H9 (cell line): ENCODE measurements at regions not wholly inside any gene's neighbourhood (a gene's known extent, or its start where the extent isn't known, plus 50 kb on each side); places are given as distances from the start of the nearest gene placed in this dataset.

Experiments
- DNase-seq: peaks from one replicate; pipeline ENCODE4 v3.0.0-alpha.2; 2017
- H2AFZ ChIP-seq: one replicate; pipeline ENCODE4 v1.6.1; 2013; ENCODE audit warnings: mild to moderate bottlenecking, low read length, control low read depth, moderate library complexity
- H2AK5ac ChIP-seq: 2 replicates; pipeline ENCODE4 v1.6.1; 2013; ENCODE audit warnings: low read length, control low read depth, mixed read lengths; ENCODE audit not compliant: insufficient read length
- H2BK120ac ChIP-seq: one replicate; pipeline ENCODE4 v1.6.1; 2013; ENCODE audit warnings: low read depth, mild to moderate bottlenecking, low read length, control low read depth, inconsistent platforms; ENCODE audit not compliant: poor library complexity, severe bottlenecking
- H2BK12ac ChIP-seq: 2 replicates; pipeline ENCODE4 v1.6.1; 2013; ENCODE audit warnings: low read length, control low read depth, mixed read lengths, low read depth; ENCODE audit not compliant: insufficient read length
- H2BK15ac ChIP-seq: 2 replicates; pipeline ENCODE4 v1.6.1; 2013; ENCODE audit warnings: low read depth, low read length, control low read depth
- H2BK20ac ChIP-seq: one replicate; pipeline ENCODE4 v1.6.1; 2013; ENCODE audit warnings: low read depth, mild to moderate bottlenecking, low read length, control low read depth, inconsistent platforms; ENCODE audit not compliant: poor library complexity, severe bottlenecking
- H2BK5ac ChIP-seq: 2 replicates; pipeline ENCODE4 v1.6.1; 2013; ENCODE audit warnings: low read length, control low read depth, mixed read lengths; ENCODE audit not compliant: insufficient read length
- H3K14ac ChIP-seq: 2 replicates; pipeline ENCODE4 v1.6.1; 2013; ENCODE audit warnings: low read length, control low read depth; ENCODE audit not compliant: insufficient read depth
- H3K18ac ChIP-seq: 2 replicates; pipeline ENCODE4 v1.6.1; 2013; ENCODE audit warnings: low read depth, mild to moderate bottlenecking, mixed read lengths, low read length, control low read depth; ENCODE audit not compliant: insufficient read length
- H3K23ac ChIP-seq: 2 replicates; pipeline ENCODE4 v1.6.1; 2013; ENCODE audit warnings: low read length, control low read depth, mixed read lengths, low read depth; ENCODE audit not compliant: insufficient read length
- H3K23me2 ChIP-seq: 2 replicates; pipeline ENCODE4 v1.6.1; 2013; ENCODE audit warnings: low read depth, mild to moderate bottlenecking, mixed read lengths, low read length, control low read depth; ENCODE audit not compliant: insufficient read length, poor library complexity, severe bottlenecking
- H3K27ac ChIP-seq: 2 replicates; pipeline ENCODE4 v1.5.1; 2013; ENCODE audit warnings: low read length, control low read depth, mixed read lengths, low read depth; ENCODE audit not compliant: insufficient read length
- H3K27me3 ChIP-seq: 2 replicates; pipeline ENCODE4 v1.6.1; 2013; ENCODE audit warnings: low read length, control low read depth, inconsistent platforms; ENCODE audit not compliant: insufficient read depth
- H3K4ac ChIP-seq: 2 replicates; pipeline ENCODE4 v1.6.1; 2013; ENCODE audit warnings: low read depth, mild to moderate bottlenecking, control low read depth, inconsistent platforms, low read length, moderate library complexity
- H3K4me1 ChIP-seq: 2 replicates; pipeline ENCODE4 v1.6.1; 2013; ENCODE audit warnings: low read length, control low read depth, inconsistent platforms; ENCODE audit not compliant: insufficient read depth
- H3K4me2 ChIP-seq: 2 replicates; pipeline ENCODE4 v1.6.1; 2013; ENCODE audit warnings: low read length, control low read depth, mixed read lengths; ENCODE audit not compliant: insufficient read length, insufficient read depth
- H3K56ac ChIP-seq: 2 replicates; pipeline ENCODE4 v1.6.1; 2013; ENCODE audit warnings: low read depth, mild to moderate bottlenecking, mixed read lengths, low read length, control low read depth; ENCODE audit not compliant: insufficient read length
- H3K79me1 ChIP-seq: 2 replicates; pipeline ENCODE4 v1.6.1; 2013; ENCODE audit warnings: low read depth, mild to moderate bottlenecking, moderate library complexity, low read length, control low read depth, inconsistent platforms; ENCODE audit not compliant: insufficient read depth, poor library complexity, severe bottlenecking
- H3K79me2 ChIP-seq: 2 replicates; pipeline ENCODE4 v1.6.1; 2013; ENCODE audit warnings: low read length, control low read depth, inconsistent platforms; ENCODE audit not compliant: insufficient read depth
- H3K9ac ChIP-seq: 2 replicates; pipeline ENCODE4 v1.6.1; 2013; ENCODE audit warnings: low read length, control low read depth, mixed read lengths; ENCODE audit not compliant: insufficient read length; ENCODE audit errors: extremely low read depth
- H3K9me3 ChIP-seq: one replicate; pipeline ENCODE4 v1.6.1; 2013; ENCODE audit warnings: low read depth, low read length, inconsistent platforms; ENCODE audit not compliant: control insufficient read depth
- H3T11ph ChIP-seq: one replicate; pipeline ENCODE4 v1.6.1; 2013; ENCODE audit warnings: mild to moderate bottlenecking, low read length, control low read depth, inconsistent platforms
- H4K20me1 ChIP-seq: one replicate; pipeline ENCODE4 v1.6.1; 2013; ENCODE audit not compliant: control insufficient read depth, insufficient read length, insufficient read depth
- H4K5ac ChIP-seq: 2 replicates; pipeline ENCODE4 v1.6.1; 2013; ENCODE audit warnings: low read depth, mild to moderate bottlenecking, mixed read lengths, low read length, control low read depth; ENCODE audit not compliant: insufficient read length
- H4K8ac ChIP-seq: replicated peaks from 2 replicates; pipeline ENCODE4 v1.6.1; 2013; ENCODE audit warnings: low read length, control low read depth, mixed read lengths, low read depth; ENCODE audit not compliant: insufficient read length
- H4K91ac ChIP-seq: 2 replicates; pipeline ENCODE4 v1.6.1; 2013; ENCODE audit warnings: low read depth, mild to moderate bottlenecking, moderate library complexity, mixed read lengths, low read length, control low read depth; ENCODE audit not compliant: insufficient read length
- H3K27ac Mint-ChIP-seq, 3 experiments: 2 replicates in 2 of 3; 3 replicates in 1 of 3; pipeline ENCODE4 v1.8.0; 2020 to 2021; ENCODE audit warnings: mixed read lengths in 3 of 3, mild to moderate bottlenecking in 1 of 3, moderate library complexity in 1 of 3
- H3K27me3 Mint-ChIP-seq: 2 replicates; pipeline ENCODE4 v1.8.0; 2021; ENCODE audit warnings: low read depth, mild to moderate bottlenecking, moderate library complexity, mixed read lengths
- H3K36me3 Mint-ChIP-seq, 3 experiments: 2 replicates in 2 of 3; 3 replicates in 1 of 3; pipeline ENCODE4 v1.8.0; 2020 to 2021; ENCODE audit warnings: low read depth in 3 of 3, mixed read lengths in 3 of 3; ENCODE audit not compliant: insufficient read depth in 1 of 3
- H3K4me1 Mint-ChIP-seq, 2 experiments: 2 replicates each; pipeline ENCODE4 v1.8.0; 2020; ENCODE audit warnings: mixed read lengths in 2 of 2
- H3K4me3 Mint-ChIP-seq, 2 experiments: 2 replicates in 1 of 2; 3 replicates in 1 of 2; pipeline ENCODE4 v1.8.0; 2020 to 2021; ENCODE audit warnings: mild to moderate bottlenecking in 2 of 2, mixed read lengths in 2 of 2, moderate library complexity in 1 of 2
- H3K9me3 Mint-ChIP-seq, 2 experiments: 2 replicates in 1 of 2; 3 replicates in 1 of 2; pipeline ENCODE4 v1.8.0; 2020; ENCODE audit warnings: mild to moderate bottlenecking in 2 of 2, mixed read lengths in 2 of 2, moderate library complexity in 1 of 2
- CTCF ChIP-seq: fragments of 200-600 bp; sonication (generic); conservative IDR thresholded peaks from 3 replicates; pipeline ENCODE4 v1.8.0; 2021; ENCODE audit warnings: antibody characterized with exemption, mild to moderate bottlenecking
- WGBS: extraction: QIAGEN DNeasy Blood & Tissue Kit; methylation state at CpG from one replicate; pipeline ENCODE4 v1.1.7; 2013; ENCODE audit warnings: missing lambda C conversion rate, low lambda C conversion rate, mixed read lengths; ENCODE audit not compliant: insufficient read length; ENCODE audit errors: extremely low coverage; 5-methylcytosine and 5-hydroxymethylcytosine counted together

DNA sequence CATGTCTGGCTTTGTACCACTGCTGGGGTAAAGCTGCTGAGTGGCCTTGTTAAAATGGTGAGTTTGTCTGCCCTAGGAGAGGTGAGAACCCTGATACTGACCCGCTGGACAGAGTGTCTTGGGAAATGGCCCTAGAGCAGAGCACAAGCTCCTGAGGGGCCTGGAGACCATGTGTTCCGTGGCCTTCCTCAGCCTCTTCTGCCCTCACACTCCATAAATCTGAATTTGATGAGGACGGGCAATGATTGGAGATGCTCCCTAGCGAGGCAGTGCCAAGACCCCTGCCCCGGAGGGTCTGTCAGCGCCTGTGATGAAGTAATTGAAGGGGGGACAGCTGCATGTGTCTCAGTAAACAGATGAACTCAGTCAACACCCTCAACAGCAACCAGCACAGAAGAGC, 54.1 kb downstream of the KCNA5 start:
- Histone ChIP-seq H3K79me1 (no peaks in the 10 kb centered on the region), H3K27ac (no peak overlapping the region), H3K56ac (no peak overlapping the region), H4K8ac (no peak overlapping the region), H3K18ac (no peak overlapping the region), H2BK12ac (no peak overlapping the region), H2BK5ac (no peak overlapping the region), H2BK15ac (no peak overlapping the region), H3K4me1 (no peaks in the 10 kb centered on the region), H4K5ac (no peak overlapping the region), H3T11ph (no peak overlapping the region), H3K23ac (no peak overlapping the region), H3K27me3 (no peaks in the 10 kb centered on the region; the same call in 1 of the 2 replicates), H2BK120ac (no peak overlapping the region), H3K9ac (no peak overlapping the region), H3K23me2 (no peaks in the 10 kb centered on the region), H3K4ac (no peak overlapping the region), H3K9me3 (no peaks in the 10 kb centered on the region), H3K4me2 (no peak overlapping the region), H3K14ac (no peak overlapping the region), H4K20me1 (no peaks in the 10 kb centered on the region), H2AK5ac (no peak overlapping the region), H3K79me2 (no peaks in the 10 kb centered on the region), H4K91ac (no peak overlapping the region), H2BK20ac (no peak overlapping the region), H2AFZ (no peak overlapping the region)
- H3K4me3 Mint-ChIP-seq: no peak overlapping the region
- DNase-seq: no peak
- H3K27ac Mint-ChIP-seq: no peak overlapping the region
- H3K9me3 Mint-ChIP-seq: no peaks in the 10 kb centered on the region
- no peaks in the 10 kb centered on the region for H3K36me3 Mint-ChIP-seq
- peaks cover 8% of the 10 kb centered on the region in 2 experiments for H3K4me1 Mint-ChIP-seq
- no CpG with 5 or more reads among the region's 6 CpGs for WGBS
- H3K27me3 Mint-ChIP-seq: peaks cover 13% of the 10 kb centered on the region
- TF ChIP-seq CTCF: no peak
